PC-3 (cell line): ENCODE measurements at regions not wholly inside any gene's neighbourhood (a gene's known extent, or its start where the extent isn't known, plus 50 kb on each side); places are given as distances from the start of the nearest gene placed in this dataset.

ENCODE experiments used
- CTCF ChIP-seq: fragments of 300-600 bp; sonication (generic); conservative IDR thresholded peaks from 2 replicates; pipeline ENCODE4 v1.5.1; 2017; ENCODE audit warnings: antibody characterized with exemption, low read depth, mild to moderate bottlenecking, low read length
- EZH2 ChIP-seq: fragments of 300-600 bp; sonication (generic); IDR thresholded peaks from one replicate; pipeline ENCODE4 v1.6.1; 2017; ENCODE audit warnings: antibody characterized with exemption, mild to moderate bottlenecking, low read length; ENCODE audit not compliant: unreplicated experiment

DNA sequence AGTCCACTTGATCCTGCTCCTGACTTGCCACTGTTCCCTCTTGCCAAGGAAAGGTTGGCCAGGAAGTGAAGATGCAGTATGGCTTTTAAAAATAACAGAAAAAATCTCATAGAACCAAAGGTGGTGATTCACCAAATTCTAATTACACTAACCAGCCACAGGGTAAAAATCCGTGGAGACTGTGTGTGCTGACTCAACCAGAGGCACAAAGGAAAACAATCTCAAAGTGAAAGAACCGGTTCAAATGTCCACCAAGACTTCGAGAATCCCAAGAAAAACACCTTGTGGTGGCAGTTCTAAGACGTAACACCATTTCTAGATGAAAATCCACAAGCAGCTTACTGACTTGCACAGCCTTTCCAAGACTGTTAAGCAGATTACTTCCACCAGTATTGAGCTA is 279.1 kb downstream of the TLE1 start:
- TF ChIP-seq CTCF (no peak), EZH2 (no peak)
